GM12872 (cell line): ENCODE measurements at regions not wholly inside any gene's neighbourhood (a gene's known extent, or its start where the extent isn't known, plus 50 kb on each side); places are given as distances from the start of the nearest gene placed in this dataset.

Source experiments
- TF ChIP-seq, protein P1 (sequence below): IDR thresholded peaks from 3 replicates; pipeline ENCODE4 v1.5.1; 2011; ENCODE audit warnings: low read depth, mild to moderate bottlenecking, low read length, moderate library complexity; ENCODE audit not compliant: insufficient read depth

DNA sequence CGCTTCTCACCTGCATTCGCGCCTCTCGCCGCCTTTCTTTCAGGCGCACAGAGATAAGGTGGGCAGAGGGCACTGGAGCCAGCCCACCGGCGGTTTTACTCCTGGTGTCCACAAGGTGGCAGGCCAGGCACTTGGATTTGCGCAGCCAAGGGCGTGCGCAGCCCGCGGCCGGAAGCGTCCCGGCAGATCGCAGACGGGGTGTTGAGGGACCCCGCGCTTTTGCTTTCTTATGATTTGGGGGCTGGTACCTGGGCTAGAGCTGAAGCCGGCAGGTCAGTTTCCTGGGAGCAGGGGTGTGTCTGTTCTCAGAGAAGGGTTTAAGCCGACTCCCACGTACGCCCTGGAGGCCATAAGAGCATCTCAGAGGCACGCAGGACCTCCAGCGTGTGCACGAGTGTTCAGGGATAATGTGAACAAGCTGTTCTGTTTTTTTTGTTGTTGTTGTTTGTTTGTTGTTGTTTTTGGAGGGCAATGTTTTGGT, 305.6 kb upstream of the CXCR4 start:
- TF ChIP-seq, protein P1, sequence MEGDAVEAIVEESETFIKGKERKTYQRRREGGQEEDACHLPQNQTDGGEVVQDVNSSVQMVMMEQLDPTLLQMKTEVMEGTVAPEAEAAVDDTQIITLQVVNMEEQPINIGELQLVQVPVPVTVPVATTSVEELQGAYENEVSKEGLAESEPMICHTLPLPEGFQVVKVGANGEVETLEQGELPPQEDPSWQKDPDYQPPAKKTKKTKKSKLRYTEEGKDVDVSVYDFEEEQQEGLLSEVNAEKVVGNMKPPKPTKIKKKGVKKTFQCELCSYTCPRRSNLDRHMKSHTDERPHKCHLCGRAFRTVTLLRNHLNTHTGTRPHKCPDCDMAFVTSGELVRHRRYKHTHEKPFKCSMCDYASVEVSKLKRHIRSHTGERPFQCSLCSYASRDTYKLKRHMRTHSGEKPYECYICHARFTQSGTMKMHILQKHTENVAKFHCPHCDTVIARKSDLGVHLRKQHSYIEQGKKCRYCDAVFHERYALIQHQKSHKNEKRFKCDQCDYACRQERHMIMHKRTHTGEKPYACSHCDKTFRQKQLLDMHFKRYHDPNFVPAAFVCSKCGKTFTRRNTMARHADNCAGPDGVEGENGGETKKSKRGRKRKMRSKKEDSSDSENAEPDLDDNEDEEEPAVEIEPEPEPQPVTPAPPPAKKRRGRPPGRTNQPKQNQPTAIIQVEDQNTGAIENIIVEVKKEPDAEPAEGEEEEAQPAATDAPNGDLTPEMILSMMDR: peak; percentile 86

- TF ChIP-seq, protein P1: no peak
These were observed 304.6 kb upstream of the CXCR4 start for GRCh38 chr2:136422512-136422911.

DNA sequence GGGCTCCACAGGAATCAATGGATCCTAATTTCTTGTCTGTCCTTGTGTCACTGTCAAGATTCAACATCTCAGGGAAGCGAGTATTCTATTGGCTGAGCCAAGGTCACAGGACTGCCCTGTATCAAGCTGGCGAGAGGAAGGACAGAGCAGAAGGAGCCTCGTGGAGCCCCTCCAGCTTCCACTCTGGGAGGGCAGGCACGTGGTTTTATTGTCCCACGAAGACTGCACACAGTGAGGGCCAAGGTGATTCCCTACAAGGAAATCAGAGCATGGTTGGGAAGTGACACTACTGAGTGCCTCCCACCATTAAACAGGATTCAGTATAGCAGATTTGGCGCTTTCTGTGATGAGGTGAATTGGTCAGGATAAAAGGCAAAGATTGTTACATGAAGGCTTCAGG, 302.4 kb upstream of the CXCR4 start:
- TF ChIP-seq, protein P1: no peak

GRCh38 chr2:136411946-136412345, 294.0 kb upstream of the CXCR4 start:
- TF ChIP-seq, protein P1: no peak

- TF ChIP-seq, protein P1: no peak
These were observed 292.7 kb upstream of the CXCR4 start for GRCh38 chr2:136410673-136411072.

GRCh38 chr2:136408795-136409194, 290.8 kb upstream of the CXCR4 start:
- TF ChIP-seq, protein P1: no peak

GRCh38 chr2:136407952-136408318, 290.0 kb upstream of the CXCR4 start:
- TF ChIP-seq, protein P1: no peak
